ENCODE measurements at regions not wholly inside any gene's neighbourhood (a gene's known extent, or its start where the extent isn't known, plus 50 kb on each side); places are given as distances from the start of the nearest gene placed in this dataset.

- TF ChIP-seq CTCF (IDR thresholded peaks at IDR 0.05): no peak
- no peak for TF ChIP-seq POLR2A (IDR thresholded peaks at IDR 0.05)
These were observed 212.5 kb downstream of the CTTN start for GRCh38 chr11:70610566-70611565.
